Stimulated activated CD4-positive, alpha-beta T cell treated with anti-CD3 and anti-CD28 coated beads, TNF-alpha, amount 100 ng/mL, for 1 hour (primary cell): ENCODE measurements at regions not wholly inside any gene's neighbourhood (a gene's known extent, or its start where the extent isn't known, plus 50 kb on each side); places are given as distances from the start of the nearest gene placed in this dataset.
"Not testable (repeated sequence)": the region's sequence is repeated elsewhere in the genome, so short reads cannot be mapped to it uniquely, and the experiment has no call there.

Source experiments
- DNase-seq, 3 donors: peaks; one replicate each; pipeline ENCODE4 v3.0.0-alpha.2; 2020; ENCODE audit warnings: low read depth in 3 of 3, low spot score in 1 of 3

DNA sequence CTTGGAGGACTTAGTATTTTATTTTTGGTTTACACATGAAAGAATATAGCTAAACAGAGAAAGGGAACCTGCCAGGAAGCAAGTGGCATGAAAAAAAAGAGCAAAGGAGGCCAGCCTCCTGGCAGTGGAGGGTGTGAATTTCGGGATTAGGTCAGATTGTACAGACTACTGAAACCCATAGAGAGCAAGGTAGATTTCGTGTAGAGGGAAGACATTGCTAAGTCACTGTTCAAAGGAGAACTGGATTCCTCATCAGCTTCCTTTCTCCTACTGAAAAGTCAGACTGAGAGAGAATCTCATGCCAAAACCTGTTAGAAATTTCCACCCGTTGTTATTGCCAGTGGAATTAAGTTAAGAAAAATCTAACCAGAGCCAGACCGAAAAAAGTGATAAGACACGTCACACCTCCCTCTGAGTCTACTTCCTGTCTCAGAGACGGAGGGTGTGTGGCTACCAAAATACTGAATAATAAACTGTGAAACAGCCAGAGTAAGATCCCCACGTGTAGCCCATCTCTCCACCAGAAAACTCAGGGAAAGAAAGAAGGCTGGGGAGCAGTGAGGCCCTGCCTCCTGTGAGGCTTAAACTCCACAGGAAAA is 118.8 kb downstream of the SKIDA1 start:
- no peak for DNase-seq

DNA sequence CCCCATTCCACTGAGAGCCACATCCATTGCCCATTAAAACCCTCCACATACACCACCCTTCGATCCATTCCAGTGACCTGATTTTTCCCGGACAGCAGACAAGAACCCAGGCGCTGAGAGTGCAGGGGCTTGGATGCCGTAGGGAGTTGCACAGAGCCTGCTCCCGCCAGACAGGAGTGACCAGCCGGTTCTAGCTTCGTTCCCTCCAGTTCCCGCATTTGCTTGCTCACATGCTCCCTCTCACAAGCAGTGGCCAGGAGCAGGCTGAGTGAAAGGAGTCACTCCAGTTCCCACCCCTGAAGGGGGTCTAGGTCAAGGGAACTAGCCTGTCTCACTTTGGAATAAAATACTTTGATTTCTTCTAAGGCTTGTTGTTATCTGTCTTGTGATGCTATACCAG is 119.5 kb downstream of the SKIDA1 start:
- DNase-seq: no peak

DNA sequence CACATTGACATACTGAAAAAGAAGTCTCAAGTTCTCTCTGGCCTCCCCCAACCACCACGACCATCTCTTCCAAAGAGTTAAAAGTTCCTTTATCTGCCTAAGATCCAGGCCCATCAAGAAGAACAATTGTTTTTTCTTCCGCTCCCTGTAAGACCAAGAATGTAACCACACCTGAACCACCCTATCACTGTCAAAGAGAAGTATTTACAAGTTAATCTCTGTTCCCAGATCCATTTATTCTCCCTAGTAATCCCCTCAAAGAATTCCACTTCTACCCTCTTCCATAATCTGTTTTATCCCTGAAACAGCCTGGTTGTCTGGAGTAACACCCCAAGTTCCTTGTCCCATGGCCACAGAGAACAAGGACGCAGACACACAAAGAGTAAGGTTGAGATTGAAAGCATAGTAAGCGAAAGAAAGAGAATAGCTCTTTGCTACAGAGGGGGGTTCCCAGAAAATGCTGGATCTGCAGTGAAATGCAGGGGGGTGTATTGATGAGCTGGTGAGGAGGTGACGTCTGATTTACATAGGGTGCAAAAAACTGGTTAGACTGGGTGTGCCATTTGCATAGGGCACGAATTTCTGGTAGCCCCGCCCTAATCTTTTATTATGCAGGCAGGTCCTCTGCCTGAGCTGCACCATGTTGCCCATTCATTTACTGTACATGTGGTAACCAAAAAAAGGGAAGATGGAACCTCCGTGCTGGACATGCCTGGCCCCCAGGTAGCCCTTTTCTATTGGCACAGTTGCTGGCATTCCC is 122.0 kb downstream of the SKIDA1 start:
- no peak for DNase-seq

DNA sequence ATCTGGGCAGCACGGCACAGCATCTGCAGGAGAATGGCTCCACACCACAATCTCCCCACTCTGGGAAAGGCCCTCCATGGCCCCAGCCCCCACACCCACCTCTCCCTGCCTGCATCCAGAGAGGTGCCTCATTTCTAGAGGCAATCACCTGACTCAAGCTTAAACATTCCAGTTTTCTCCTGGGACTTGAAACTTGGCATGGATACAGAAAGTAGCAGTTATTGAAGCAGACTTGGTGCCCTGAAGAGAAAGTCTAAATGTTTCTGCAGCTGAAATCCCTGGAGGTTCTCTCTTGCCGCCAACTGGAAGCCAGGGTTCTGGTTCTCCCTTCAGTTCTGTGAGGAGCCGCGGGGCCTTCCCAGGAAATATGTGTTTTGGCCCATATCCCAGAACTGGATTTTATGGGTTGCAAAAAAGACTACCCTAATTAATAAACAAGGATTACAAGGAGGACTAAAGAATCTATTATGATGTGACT is 122.8 kb downstream of the SKIDA1 start:
- no peak for DNase-seq

DNA sequence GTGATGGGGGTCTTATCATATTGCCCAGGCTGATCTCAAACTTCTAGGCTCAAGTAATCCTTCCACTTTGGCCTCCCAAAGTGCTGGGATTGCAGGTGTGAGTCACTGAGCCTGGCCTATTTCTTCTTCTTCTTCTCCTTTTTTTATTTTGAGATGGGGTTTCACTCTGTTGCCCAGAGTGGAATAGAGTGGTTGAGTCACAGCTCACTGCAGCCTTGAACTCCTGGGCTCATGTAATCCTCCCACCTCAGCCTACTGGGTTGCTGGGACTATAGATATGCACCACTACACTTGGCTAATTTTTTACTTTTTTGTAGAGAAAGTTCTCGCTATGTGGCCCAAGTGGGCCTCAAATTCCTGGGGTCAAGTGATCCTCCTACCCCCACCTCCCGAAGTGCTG is 124.3 kb downstream of the SKIDA1 start:
- DNase-seq: no peak

DNA sequence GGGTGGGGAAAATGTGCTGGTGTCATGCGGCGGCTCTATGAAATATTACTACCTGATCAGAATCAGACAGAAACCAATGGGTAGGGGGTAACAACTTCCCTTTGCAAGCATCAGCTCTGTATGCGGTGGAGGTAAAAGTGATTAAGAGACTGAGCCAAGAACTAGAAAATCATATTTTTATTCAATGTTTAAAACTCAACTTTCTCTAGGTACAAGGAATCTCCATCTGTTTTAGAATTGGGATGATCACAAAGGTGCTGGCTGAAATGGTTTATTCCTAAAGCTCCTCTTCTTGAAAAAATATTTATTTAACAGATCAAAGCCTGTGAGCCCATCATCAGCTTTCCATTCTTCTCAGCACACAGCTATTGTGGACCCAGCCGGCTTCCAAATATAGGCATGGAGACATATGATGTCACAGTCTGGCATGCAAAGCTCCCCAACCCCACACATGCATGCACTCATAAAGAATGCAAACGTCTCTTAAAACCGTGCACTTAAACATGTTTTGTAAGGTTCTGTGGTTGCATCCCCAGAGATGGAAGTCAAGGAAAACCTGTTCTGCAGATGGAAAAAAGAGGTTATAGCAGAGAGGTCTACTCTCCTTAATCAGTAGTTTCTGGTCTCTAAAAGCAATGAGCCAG is 126.0 kb downstream of the SKIDA1 start:
- DNase-seq: no peak

DNA sequence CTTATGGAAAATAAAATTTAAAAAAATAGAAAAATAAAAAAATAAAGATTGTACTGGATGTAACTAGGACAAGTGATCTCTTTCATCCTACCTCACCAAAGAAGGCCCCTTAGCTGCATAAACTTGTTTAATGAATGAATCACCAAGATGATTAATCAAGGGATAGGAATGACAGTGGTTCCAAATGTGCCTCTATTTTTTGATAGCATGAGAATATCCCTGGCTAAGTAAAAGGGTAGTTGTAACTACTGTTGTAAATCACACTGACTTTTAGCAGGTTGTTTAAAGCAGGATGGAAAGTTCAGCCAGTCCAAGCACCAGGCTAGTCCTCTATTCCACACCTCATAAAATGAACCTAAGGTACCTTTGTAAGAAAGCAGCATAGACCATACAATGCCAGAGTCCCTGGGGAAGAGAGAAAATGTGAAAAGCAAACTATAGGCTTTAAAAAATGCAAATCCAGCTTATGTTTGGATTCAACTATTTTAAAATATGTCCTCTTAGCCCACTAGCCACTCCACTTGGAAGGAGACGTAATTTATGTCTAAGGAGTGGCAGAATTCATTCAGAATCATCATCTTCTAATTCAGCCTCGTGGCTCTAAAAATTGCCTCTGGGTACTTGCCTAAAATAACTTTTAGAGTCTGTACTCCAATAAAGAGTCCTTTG is 126.8 kb downstream of the SKIDA1 start:
- DNase-seq: no peak

DNA sequence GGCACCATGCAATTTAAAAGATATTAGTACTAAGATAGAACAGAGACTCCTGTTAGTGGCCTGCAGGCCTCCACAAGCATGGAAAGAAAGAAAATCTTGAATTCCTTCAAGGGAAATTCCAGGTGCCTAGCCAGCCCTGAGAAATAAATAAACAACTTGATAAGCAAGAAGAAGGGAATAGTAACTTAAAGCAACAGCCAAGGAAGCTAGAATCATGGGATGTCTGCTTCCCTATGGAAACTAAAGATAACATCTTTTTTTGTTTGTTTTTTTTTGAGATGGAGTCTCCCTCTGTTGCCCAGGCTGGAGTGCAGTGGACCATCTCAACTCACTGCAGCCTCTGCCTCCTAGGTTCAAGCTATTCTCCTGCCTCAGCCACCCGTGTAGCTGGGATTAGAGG is 128.6 kb downstream of the SKIDA1 start:
- DNase-seq: no peak

DNA sequence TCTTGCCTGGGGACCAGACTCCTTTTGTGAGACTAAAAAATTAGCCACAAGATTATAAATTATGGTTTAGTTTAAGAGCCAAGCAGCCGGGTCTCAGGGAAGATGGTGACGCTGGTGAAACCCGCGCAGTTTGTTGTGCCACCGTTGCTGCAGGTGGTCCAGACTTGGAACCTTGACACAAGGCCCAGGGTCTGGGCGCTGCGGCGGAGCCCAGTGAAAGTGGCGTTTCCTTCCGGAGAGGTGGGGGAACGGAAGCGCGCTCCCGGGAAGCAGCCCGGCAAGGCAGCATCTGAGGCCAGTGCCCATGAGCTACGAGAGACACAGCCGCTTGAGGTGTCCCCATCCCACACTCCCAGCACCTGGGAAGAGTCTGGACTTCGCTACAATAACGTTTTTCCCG is 131.6 kb downstream of the SKIDA1 start:
- DNase-seq: no peak

DNA sequence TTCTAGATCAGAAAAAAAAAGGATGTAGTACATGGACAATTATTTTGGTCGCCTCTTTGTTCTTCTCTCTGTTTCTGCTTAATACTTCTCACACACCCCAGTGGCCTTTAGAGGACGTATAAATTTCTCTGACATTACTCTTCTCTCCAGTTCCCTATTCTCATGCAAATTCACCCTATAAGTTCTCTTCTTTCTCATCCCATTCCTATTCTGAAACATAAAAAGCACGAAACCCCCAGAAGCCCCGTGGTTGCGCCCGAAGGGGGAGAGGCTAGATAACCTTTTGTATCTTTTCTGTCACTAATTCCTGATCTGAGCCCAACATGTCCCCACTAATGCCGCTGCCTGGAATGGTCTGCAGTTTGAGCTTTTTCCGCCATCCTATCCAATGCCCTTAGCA is 136.9 kb downstream of the SKIDA1 start:
- DNase-seq: no peak

DNA sequence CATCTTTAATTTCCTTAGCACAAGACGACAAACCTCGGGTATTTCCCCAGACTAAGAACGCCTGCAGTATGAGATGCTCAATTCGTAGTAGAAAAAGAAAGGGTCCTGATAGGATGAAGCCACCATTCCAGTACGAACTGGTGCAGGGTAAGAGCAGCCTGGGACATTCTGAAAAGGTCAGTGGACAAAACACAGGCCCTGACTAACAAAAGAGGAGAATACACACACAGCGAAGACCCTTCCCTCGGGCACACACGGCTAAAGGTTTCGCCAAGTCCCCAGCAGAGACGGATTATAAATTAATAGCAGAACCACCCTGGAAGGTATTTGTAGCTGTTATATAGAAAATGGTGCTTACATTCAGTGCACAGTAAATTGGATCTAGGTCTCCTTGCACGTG is 137.6 kb downstream of the SKIDA1 start:
- no peak for DNase-seq

DNA sequence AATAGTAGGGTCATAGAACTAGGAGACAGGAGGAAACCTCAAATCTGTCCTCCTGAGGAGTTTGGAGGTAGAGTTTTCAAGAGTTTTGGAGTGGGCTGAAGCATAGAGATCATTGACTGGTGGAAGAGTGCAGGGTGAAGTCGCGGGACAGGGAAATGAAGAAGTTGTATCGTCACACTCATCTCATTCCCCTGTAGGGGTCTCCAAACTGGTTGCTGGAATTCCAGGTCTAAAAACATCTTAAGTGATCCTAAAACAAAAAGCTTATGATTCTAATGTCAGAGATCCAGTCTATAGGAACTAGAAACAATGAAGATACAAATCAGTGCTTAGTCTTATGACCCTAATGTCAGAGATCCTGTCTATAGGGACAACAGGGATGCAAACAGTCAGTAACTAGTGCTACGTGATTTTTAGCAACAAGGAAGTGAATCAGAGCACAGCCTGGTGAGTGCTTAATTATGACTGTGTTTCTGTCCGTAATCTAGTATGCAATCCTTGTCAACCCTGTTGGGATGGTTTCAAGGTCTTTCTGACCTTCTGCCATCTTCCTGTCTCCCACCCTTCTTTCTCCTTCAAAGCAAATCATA is 139.4 kb downstream of the SKIDA1 start:
- DNase-seq: no peak

DNA sequence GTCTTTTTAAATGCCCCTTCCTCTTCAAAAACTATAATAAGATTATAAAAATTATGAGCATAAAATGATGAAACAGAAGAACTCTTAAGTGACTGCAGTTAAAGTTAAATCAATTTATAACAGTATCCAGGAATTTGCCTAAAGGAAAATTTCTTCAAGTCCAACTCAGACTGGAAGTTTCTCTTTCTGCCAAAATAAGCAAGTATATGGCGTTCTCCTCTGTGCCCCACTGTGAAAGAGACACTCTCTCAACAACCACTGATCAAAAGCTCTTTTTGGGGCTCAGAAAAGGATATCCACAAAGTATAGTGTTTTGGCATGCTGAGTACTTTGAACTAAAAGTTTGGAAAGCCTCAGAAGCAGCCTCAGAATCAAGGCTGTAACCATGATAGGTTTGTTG is 139.9 kb downstream of the SKIDA1 start:
- DNase-seq: no peak

DNA sequence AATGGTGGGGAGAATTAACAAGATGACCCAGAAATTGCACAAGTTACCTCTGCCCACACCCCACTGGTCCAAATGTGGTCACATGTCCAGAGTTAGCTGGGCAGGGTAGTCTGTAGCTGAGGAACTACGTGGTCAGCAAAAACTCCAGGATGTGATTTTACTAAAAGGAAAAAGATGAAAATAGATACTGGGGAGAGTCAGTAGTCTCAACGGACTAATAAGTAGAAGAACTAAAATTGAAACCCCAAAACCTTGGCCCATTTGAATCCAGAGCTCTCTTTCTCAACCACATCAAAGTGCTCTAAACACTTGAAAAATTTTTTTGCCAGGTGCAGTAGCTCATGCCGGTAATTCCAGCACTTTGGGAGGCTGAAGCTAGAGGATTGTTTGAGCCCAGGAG is 146.3 kb downstream of the SKIDA1 start:
- DNase-seq: no peak

DNA sequence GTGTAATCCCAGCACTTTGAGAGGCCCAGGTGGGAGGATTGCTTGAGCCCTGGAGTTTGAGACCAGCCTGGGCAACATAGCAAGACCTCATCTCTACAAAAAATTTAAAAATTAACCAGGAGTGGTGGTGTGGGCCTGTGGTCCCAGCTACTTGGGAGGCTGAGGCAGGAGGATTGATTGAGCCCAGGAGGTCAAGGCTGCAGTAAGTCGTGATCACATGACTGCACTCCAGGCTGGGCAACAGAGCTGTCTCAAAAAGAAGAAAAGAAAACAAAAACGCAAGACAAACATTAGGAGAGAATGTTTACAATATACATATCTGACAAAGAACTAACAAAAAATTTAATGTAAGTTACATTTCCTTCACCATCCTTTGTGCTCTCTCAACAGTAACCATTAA is 150.2 kb downstream of the SKIDA1 start:
- not testable (repeated sequence) for DNase-seq

DNA sequence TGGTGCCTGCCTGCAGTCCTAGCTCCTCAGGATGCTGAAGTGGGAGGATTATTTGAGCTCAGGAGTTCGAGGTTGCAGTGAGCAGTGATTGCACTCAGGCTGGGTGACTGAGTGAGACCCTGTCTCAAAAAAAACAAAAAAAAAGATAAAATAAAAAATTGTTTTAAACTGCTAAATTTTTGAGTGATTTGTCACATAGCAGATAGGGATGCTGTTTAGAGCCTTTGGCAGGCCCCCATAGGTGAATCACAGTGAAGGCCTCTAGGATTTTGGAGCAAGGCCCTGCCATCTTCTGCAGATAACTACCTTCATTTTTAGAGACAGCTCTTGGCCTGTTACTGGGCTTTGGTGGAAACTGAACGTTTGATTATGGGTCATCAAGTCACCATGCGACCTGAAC is 151.6 kb downstream of the SKIDA1 start:
- DNase-seq: not testable (repeated sequence)

DNA sequence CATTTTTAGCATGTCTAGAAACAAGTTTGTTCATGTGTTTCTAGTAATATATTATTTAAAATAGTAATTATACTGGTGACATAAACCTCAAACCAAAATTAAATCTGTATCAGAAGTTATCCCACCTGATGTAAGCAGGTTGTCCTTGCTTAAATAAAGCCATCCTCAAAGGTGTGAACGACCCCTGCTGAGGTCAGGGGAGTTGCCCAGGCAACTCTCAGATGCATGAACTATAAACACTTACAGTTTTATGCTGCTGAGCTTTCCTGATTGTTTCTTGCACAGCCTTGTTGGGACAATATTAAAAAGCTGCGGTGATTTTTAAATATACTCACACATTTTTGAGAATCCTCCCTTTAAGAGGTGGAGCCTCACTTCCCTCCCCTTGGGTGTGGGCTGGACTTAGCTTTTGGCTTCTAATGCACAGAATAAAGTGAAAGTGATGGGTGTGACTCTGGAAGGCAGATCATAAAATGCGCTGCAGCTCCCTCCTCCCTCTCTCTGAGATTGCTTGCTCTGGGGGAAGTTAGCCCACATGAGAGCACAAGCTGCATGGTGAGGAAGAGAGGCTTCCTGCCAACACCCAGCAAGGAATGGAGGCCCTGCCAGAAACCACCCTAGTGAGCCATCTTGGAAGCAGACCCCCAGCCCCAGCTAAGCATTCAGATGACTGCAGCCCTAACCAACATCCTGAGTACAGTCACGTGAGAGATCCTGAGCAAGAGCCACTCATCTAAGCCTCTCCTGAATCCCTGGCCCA is 152.7 kb downstream of the SKIDA1 start:
- DNase-seq: no peak

DNA sequence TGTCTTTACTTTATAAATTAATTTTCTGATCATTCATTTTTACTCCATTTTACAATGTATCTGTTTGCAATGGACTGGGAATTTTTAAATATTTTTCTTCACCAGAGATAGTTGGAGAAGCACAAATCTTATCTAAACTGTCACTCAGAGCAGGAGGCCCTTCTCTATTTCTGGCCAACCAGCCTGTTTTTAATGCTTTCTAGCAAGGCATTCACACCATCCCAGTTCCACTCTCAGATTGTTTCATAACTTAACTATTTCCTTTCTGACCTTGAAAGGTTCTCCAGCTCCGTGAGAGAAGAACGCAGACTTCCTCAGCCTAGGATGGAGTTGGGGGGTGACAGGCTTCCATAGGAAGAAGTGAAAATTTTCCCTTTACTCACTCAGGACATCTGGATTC is 155.8 kb downstream of the SKIDA1 start:
- DNase-seq: no peak

DNA sequence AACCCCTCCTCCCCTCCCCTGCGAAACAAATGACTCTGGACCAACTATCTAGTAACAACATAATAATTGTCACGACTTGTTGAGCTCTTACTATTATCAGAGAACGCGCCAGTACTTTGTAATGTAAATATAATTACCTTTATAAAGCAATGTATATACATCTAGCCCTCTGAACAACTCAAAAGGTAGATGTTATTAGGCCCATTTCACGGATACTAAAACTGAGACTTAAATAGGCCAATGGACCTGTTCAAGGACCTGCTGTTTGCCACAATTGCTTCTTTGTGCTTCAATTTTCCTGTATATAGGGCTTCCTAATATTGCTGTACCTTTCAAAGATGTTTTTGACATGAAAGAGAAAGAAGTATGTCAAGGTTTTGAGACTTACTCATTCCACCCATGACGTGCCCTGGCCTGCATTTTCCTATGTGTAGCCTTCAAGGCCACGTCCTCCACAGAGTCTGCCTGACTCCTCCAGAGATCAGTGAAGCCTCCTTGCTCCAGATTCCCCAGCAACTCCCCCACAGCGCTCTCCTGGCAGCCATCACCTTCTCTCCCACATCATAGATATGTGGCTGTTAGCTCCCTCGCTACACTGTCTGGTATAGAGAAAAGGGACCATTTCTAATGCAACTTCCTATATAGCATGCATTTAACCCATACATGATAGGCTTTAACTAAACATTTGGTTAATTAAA is 156.6 kb downstream of the SKIDA1 start:
- no peak for DNase-seq

DNA sequence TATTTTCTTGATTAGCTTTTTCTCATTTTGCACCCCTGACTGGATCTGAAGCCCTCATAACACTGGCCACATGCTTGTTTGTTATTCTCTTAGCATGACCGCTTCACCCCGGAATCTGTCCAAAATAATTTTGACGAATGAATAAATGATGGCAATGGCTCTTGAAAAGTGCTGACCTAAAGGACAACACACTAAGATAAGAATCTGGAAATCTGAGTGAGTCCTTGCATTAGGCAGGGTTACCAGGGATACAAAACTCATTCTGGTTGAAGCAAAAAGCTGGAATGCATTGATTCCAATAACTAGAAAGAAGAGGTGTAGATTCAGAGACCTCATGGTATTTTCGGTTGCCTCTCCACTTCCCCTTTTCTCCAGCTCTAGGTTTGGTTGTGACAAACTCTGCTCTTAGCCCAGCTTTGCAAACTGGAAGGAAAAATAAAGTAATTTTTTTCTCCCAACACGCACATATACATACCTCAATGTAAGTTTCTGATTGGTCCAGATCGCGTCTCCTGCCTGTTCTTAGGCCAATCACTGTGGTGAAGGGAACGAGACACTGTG is 157.4 kb downstream of the SKIDA1 start:
- DNase-seq: no peak
